ENCODE measurements at regions not wholly inside any gene's neighbourhood (a gene's known extent, or its start where the extent isn't known, plus 50 kb on each side); places are given as distances from the start of the nearest gene placed in this dataset.
A peak's percentile ranks its signal among the peaks of the same experiment; 100 is the strongest.

DNA sequence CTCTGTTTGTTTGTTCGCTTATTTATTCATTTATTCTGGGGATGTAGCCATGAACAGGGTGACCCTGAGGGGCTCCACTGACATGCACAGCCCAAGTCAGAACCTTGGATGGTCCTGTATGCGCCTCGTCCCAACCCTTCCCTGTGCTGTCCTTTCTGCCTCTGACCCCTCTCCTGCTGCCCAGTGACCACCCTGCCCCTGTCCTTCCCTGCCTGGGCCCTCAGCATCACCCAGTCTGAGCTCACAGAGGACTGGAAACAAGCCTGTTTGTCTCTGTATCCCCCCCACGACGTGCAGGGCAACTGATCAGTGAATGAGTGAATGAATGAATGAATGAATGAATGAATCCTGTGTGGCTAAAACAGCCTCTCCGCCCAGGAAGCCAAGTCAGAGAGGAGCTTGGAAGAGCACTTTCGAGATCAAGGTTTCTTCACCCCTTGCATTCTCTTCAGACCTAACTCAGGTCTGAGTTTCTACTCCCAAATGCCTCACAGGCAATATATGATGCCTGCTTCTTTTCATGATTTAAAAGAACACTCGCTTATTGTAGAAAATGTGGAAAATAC is 157.7 kb downstream of the SMAD6 start:
- in situ Hi-C loops (cut with MboI; ENCODE audit: low sequenced_read_pairs), result loop anchor here (25.0 kb wide), 1 partner anchor 497 kb away; the partner anchor contains the start of gene TIPIN
- no TSS peak for BruUV-seq (replicated peaks)
- no peak overlapping the region for H2AFZ ChIP-seq (replicated peaks; ENCODE audit: low read length, poor library complexity)

More for the DNA sequence above, 157.7 kb downstream of the SMAD6 start:
- H2BK120ac ChIP-seq (ENCODE audit: low read depth, low read length), result no peak overlapping the region
- H3K14ac ChIP-seq (replicated peaks; ENCODE audit: low read depth, low read length), result no peak overlapping the region
- no peak overlapping the region for H2BK5ac ChIP-seq (ENCODE audit: low read depth, low read length, poor library complexity, severe bottlenecking)
- no peak overlapping the region for H3K4me3 ChIP-seq (ENCODE audit: insufficient read depth, low read depth, low read length)
- POLR2A ChIA-PET (ENCODE audit: unreplicated experiment), result no interaction called here
- dilution Hi-C loops (cut with HindIII; ENCODE audit: low sequenced_read_pairs, unreplicated experiment), result no loop called here
- intact Hi-C loops (cut with micrococcal nuclease), result no loop called here
- H2BK20ac ChIP-seq (ENCODE audit: low read depth, low read length), result no peak overlapping the region
- H2BK15ac ChIP-seq (ENCODE audit: low read depth, low read length), result no peak overlapping the region
- H4K5ac ChIP-seq (ENCODE audit: low read depth, low read length), result no peak overlapping the region
- H3K36me3 ChIP-seq (ENCODE audit: control insufficient read depth, insufficient read depth, low read length), result no peaks in the 10 kb centered on the region
- no peak overlapping the region for H3K23ac ChIP-seq (ENCODE audit: low read depth, low read length)
- no peak overlapping the region for H3K56ac ChIP-seq (ENCODE audit: extremely low read depth, insufficient read depth, low read length)
- no peak overlapping the region for H3K9ac ChIP-seq (ENCODE audit: low read depth, low read length)
- peaks cover 9% of the 10 kb centered on the region; the same call in 1 of the 2 replicates for H4K20me1 ChIP-seq (ENCODE audit: insufficient read depth, low read length)
- WGBS, 2 experiments (ENCODE audit: extremely low coverage in 2 of 2, insufficient read length in 1 of 2), result 100% methylated on average over 1 of the region's 8 CpGs; no CpG with 5 or more reads in 1 of the 2 experiments
- H3K9me3 ChIP-seq (ENCODE audit: control insufficient read depth, insufficient read depth, low read length), result no peaks in the 10 kb centered on the region
- CTCF ChIA-PET, result no interaction called here
- no peak overlapping the region for H4K8ac ChIP-seq (ENCODE audit: low read depth in 2 of 2, low read length in 2 of 2)
- peak overlapping the region; percentile 12 for H2AK9ac ChIP-seq (replicated peaks; ENCODE audit: low read depth, low read length, poor library complexity)
- H4K91ac ChIP-seq (ENCODE audit: insufficient read depth, low read depth, low read length), result no peak overlapping the region
- H3K4me2 ChIP-seq (ENCODE audit: low read depth, low read length), result no peak overlapping the region
- H2AK5ac ChIP-seq (ENCODE audit: low read depth, low read length), result no peak overlapping the region
- H3K27ac ChIP-seq (ENCODE audit: insufficient read depth, low read length), result no peak overlapping the region
- ATAC-seq (ENCODE audit: low read depth), result no peak
- peaks cover 6 to 32% of the 10 kb centered on the region in 2 experiments; a peak in 2 of 4 replicates for H3K79me1 ChIP-seq (ENCODE audit: low read depth in 1 of 2, low read length in 2 of 2)
- peaks cover 7% of the 10 kb centered on the region for H3K4me1 ChIP-seq (ENCODE audit: control insufficient read depth, insufficient read depth, low read length)
- TF ChIP-seq SMC3 (IDR thresholded peaks at IDR 0.05; ENCODE audit: low read depth, low read length) (no peak), NFE2L2 (IDR thresholded peaks at IDR 0.05; ENCODE audit: low read depth, low read length) (no peak), RFX5 (IDR thresholded peaks at IDR 0.05; ENCODE audit: low read depth, low read length) (no peak), RAD21 (IDR thresholded peaks at IDR 0.05; ENCODE audit: low read length) (no peak), POLR2A (IDR thresholded peaks at IDR 0.05; ENCODE audit: low read depth, low read length) (no peak), MXI1 (IDR thresholded peaks at IDR 0.05; ENCODE audit: borderline replicate concordance, low read depth, low read length) (no peak), CHD1 (IDR thresholded peaks at IDR 0.05; ENCODE audit: low read depth, low read length) (no peak), RCOR1 (IDR thresholded peaks at IDR 0.05; ENCODE audit: insufficient replicate concordance, low read length) (no peak), MAFK (IDR thresholded peaks at IDR 0.05; ENCODE audit: low read depth, low read length) (no peak), FOS (IDR thresholded peaks at IDR 0.05; ENCODE audit: low read depth, low read length) (no peak), MAZ (IDR thresholded peaks at IDR 0.05; ENCODE audit: borderline replicate concordance, low read depth, low read length) (no peak), BHLHE40 (IDR thresholded peaks at IDR 0.05; ENCODE audit: low read depth, low read length) (no peak), CEBPB (IDR thresholded peaks at IDR 0.05; ENCODE audit: low read depth, low read length) (no peak)
- TF ChIP-seq, protein P1, sequence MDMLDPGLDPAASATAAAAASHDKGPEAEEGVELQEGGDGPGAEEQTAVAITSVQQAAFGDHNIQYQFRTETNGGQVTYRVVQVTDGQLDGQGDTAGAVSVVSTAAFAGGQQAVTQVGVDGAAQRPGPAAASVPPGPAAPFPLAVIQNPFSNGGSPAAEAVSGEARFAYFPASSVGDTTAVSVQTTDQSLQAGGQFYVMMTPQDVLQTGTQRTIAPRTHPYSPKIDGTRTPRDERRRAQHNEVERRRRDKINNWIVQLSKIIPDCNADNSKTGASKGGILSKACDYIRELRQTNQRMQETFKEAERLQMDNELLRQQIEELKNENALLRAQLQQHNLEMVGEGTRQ (IDR thresholded peaks at IDR 0.05; ENCODE audit: low read depth, low read length), result no peak
- TF ChIP-seq, protein P2, sequence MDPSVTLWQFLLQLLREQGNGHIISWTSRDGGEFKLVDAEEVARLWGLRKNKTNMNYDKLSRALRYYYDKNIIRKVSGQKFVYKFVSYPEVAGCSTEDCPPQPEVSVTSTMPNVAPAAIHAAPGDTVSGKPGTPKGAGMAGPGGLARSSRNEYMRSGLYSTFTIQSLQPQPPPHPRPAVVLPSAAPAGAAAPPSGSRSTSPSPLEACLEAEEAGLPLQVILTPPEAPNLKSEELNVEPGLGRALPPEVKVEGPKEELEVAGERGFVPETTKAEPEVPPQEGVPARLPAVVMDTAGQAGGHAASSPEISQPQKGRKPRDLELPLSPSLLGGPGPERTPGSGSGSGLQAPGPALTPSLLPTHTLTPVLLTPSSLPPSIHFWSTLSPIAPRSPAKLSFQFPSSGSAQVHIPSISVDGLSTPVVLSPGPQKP (IDR thresholded peaks at IDR 0.05; ENCODE audit: borderline replicate concordance, low read depth, low read length), result no peak
- H3K18ac ChIP-seq (ENCODE audit: low read depth, low read length), result no peak overlapping the region
- peaks cover 5% of the 10 kb centered on the region; the same call in 1 of the 2 replicates for H3K9me1 ChIP-seq (ENCODE audit: insufficient read depth, low read length)
- no peaks in the 10 kb centered on the region for H3K27me3 ChIP-seq (ENCODE audit: control insufficient read depth, insufficient read depth, low read length)
- no peak for DNase-seq
- H3K4ac ChIP-seq (ENCODE audit: low read depth, low read length), result no peak overlapping the region
